GM12864 (cell line): ENCODE measurements at regions not wholly inside any gene's neighbourhood (a gene's known extent, or its start where the extent isn't known, plus 50 kb on each side); places are given as distances from the start of the nearest gene placed in this dataset.

Source experiments
- DNase-seq: peaks from one replicate; pipeline ENCODE4 v3.0.0-alpha.2; 2011; ENCODE audit warnings: low read depth
- H3K4me3 ChIP-seq: 2 replicates; pipeline ENCODE4 v1.5.1; 2011; ENCODE audit warnings: mild to moderate bottlenecking, low read depth, low read length, control low read depth
- TF ChIP-seq, protein P1 (sequence below): IDR thresholded peaks from 2 replicates; pipeline ENCODE4 v1.5.1; 2011; ENCODE audit warnings: low read depth, mild to moderate bottlenecking, moderate library complexity, low read length, control low read depth, inconsistent platforms; ENCODE audit errors: missing control alignments

DNA sequence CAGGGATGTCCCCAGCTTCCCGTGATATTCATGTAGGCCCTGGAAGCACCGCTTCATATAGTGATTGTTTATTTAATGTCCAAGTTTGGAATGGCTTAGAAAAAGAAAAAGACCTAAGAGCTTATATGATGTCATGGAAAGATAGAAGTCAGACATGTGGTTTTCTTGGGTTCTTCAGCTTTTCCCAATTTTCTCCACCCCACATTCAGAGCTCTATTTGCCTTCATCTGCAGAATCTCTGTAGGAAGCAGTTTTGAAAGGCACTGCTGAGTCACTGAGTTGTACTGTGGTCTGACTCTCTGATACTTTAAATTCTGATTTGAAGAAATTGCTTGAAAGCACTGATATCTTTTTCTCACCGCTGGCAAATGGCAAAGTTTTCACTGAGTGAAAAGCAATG lies 120.6 kb upstream of the EDNRA start:
- TF ChIP-seq, protein P1, sequence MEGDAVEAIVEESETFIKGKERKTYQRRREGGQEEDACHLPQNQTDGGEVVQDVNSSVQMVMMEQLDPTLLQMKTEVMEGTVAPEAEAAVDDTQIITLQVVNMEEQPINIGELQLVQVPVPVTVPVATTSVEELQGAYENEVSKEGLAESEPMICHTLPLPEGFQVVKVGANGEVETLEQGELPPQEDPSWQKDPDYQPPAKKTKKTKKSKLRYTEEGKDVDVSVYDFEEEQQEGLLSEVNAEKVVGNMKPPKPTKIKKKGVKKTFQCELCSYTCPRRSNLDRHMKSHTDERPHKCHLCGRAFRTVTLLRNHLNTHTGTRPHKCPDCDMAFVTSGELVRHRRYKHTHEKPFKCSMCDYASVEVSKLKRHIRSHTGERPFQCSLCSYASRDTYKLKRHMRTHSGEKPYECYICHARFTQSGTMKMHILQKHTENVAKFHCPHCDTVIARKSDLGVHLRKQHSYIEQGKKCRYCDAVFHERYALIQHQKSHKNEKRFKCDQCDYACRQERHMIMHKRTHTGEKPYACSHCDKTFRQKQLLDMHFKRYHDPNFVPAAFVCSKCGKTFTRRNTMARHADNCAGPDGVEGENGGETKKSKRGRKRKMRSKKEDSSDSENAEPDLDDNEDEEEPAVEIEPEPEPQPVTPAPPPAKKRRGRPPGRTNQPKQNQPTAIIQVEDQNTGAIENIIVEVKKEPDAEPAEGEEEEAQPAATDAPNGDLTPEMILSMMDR, result no peak
- no peak for DNase-seq
- no peak overlapping the region for H3K4me3 ChIP-seq

DNA sequence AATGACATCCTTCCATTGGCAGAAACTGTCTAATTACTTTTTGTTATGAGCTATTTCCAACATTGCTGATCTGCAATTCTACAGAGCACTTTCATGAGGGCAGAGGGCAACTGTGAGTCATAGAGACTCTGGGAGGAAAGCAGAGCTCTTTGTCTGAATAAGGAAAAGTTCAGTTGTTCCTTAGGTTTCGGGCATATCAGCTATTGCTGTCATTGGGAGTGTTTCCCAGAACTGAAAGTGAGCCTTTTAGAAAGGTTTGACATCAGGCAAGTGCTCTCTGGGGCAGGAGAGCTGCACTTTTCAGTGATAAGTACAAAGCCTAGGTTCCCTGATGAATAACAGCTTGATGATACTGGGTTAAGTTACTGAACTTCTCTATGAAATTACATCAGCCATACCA lies 119.2 kb upstream of the EDNRA start:
- DNase-seq, result no peak
- TF ChIP-seq, protein P1, result no peak
- no peak overlapping the region for H3K4me3 ChIP-seq

DNA sequence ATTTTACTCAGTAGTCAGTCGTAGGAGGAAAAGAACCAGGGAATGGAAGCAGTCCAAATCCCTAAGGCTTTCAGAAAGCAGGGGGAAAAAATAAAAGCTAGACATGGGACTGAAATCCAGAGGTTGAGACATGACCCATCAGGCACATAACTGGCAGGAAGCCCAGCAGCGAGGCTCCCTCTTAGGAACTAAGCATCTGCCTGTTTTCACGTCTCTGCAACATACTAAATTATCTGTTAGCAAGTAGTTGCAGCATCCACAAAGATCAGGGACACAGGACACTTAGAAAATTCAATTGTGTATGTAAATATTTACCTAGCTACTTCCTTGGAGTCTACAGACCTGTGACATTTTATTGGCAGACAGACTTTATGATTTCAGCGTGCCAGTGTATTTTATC lies 118.0 kb upstream of the EDNRA start:
- no peak overlapping the region for H3K4me3 ChIP-seq
- DNase-seq, result no peak
- TF ChIP-seq, protein P1, result no peak

DNA sequence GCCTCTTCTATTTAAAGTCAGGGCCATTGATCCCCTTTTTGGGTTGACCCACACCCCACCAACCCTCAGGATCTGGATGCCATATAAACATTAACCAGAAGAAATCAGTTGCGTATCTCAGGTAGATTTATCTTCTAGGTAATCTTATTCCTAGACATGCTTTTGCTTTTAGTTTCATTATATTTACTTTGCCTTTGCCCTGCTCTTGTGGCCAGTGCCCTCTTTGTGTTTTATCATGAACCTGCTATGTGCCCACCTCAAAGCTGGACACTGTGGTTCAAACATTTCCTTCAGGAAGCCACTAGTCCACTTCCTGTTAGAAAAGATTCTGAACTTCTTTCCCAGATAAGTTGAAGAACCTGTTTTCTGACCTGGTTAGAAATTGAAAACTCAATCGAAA lies 117.4 kb upstream of the EDNRA start:
- TF ChIP-seq, protein P1, result no peak
- no peak overlapping the region for H3K4me3 ChIP-seq
- DNase-seq, result no peak

DNA sequence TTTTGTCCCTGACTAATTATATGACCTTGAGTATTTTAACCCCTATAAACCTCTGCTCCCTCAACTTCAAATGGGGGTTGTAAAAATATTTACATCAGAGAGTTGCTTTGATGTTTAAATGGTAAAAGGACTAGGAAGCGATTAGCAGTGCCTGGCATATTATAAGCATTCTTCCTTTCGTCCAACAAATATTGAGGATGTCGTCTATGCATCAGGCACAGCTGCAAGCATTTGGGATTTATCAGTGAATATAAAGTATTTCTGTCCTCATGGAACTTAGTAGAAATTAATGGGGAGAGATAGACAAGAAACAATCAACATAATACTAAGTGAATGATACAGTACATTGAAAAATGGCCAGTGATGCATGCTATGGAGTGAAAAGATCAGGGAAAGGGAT lies 115.5 kb upstream of the EDNRA start:
- H3K4me3 ChIP-seq, result no peak overlapping the region
- no peak for DNase-seq
- TF ChIP-seq, protein P1, result no peak

DNA sequence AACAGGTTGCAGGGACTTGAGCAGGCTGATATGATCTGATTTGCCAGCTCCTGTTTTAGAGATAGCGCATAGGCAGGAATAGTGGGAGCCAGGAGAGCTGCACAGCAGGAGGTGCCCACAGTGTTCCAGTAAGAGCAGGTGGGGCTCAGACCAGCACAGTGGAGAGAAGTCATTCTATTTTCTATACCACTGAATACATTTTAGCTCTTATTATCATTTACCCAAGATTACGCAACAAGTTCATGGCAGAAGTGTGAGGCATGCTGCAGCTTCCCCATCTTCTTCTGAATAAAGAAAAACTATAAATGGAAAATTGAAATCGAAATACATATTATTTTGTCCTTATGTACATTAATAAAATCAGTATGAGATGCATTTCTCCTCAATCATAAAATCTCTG lies 114.7 kb upstream of the EDNRA start:
- no peak overlapping the region for H3K4me3 ChIP-seq
- TF ChIP-seq, protein P1, result no peak
- no peak for DNase-seq

DNA sequence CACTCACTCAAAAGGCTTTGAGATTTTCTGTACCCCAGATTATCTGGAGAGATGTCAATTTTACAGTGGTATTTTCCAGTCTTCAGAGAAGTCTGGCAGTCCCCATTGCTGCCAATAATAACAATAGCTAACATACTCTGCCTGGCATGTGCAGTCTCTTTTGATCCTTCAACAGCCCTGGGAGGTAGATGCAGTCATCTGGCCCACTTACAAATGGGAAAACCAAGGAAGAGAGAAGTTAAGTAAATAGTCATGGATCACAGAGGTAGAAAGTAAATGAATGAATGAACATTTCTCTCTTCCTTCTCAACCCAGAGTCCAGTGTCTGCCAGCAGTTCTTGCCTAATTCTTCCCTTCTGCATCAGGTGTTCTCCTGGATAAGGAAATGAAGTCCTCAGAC lies 113.0 kb upstream of the EDNRA start:
- H3K4me3 ChIP-seq, result no peak overlapping the region
- TF ChIP-seq, protein P1, result no peak
- no peak for DNase-seq
